ENCODE measurements at regions not wholly inside any gene's neighbourhood (a gene's known extent, or its start where the extent isn't known, plus 50 kb on each side); places are given as distances from the start of the nearest gene placed in this dataset.

DNA sequence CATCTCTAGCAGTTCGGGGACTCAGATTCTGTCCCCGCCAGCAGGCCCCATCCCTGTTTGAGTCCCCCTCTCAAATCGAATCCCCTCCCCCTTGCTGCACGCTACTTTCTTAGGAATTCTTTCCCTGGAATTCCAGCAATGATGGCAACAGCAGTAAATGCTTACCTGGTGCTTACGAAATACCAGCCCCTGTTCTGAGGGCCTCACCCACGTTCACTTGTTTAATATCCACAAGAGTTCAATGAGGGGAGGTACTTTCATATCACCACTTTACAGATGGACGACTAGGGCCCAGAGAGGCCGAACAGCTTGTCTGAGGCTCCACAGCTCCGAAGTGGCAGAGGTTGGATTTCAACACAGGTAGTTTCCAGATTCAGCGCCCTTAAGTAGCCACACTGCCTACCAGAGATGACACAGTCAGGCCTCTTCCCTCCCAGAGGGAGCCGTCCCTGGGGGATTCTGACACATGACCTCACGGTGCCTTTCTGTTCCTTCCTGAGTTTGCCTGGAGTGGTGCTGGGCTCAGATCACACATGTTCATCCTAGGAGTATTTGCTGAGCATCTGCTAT is 120.7 kb upstream of the GSE1 start:
- no peak for DNase-seq (ENCODE audit: low read depth in 2 of 2)

DNA sequence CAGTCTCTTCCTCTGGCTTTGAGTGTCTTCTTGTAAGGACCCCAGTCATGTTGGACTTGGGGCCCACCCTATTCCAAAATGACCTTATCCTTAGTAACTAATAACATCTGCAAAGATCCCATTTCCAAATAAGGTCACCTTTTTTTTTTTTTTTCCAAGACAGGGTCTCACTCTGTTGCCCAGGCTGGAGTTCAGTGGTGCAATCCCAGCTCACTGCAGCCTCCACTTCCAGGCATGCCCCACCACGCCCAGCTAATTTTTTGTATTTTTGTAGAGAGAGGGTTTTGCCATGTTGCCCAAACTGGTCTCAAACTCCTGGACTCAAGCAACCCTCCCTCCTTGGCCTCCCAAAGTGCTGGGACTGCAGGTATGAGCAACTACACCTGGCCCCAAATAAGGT is 118.8 kb upstream of the GSE1 start:
- DNase-seq (ENCODE audit: low read depth in 2 of 2), result no peak

DNA sequence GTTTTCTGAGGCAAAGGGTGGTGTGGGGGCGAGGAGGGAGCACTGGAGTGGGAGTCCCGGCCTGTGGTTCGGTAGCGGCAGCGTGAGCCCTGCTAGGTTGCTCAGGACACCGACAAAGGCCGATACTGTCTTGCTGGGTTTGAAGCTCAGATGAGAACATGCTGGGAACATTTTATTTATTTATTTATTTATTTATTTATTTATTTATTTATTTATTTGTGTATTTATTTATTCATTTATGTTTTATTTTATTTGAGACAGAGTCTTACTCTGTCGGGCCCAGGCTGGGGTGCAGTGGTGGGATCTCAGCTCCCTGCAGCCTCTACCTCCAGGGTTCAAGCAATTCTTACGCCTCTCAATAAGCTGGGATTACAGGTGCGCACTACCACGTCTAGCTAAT is 117.9 kb upstream of the GSE1 start:
- DNase-seq (ENCODE audit: low read depth in 2 of 2), result no peak

DNA sequence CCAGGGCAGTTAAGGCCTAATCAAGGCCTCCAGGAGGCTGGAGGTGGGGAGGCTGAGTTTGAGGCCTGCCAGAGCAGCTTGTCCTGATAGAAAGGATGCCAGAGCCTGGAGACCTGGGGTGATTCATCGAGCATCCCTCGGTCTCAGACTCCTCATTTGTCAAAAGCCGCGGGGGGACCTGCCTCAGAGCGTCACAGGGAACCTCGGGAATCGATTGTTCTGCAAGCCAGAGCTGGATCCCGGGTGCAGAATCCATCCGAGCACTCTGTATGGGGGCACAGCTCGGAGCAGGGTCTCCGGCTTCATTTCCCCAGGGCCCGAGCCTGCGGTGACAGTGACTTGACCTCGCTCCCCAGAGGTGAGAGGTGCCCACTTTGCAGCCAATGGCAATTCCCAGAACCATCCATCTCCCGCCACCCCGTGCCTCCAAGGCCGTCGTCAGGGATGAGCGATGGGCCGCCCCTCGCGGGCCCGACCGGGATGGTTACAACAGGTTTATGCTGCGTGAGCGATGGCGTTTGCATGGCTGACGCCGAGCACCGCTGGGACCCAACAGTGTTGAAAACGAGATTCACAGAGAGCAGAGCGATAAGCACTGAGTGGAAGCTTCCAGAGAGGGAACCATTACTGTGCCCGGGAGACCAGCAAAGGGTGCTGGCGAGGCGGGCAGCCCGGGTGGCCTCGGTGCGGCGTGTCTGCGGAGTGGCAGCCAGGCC is 117.1 kb upstream of the GSE1 start:
- DNase-seq (ENCODE audit: low read depth in 2 of 2), result no peak

DNA sequence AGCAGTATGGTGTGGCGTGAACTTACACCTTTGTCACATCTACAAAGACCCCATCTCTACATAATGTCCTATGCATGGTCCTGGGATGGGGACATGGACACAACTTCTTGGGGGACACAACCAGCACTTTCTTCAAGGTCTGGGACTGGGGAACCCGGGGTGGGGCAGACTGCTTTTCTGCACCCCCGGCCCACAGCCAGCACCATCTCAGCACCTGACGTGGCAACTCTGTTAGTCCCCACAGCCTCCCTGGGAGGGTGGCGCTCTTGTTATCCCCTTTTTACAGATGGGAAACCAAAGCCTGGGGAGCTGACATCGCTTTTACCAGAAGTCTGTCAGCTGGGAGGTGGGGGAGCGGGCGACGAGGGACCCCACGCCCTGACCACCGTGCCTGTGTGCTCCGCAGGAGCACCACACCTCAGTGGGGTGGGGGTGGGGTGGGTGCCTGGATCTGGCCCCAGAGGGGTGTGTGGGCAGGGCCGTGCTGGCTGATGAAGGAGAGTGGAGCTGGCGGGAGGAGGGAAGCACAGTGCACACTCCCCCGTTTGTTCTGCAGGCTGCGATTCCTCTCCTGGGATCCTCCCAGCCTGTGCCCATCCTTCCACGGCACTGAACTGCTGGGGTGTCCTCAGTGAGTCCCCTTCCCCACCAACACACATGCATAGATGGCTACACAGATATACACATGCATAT is 115.4 kb upstream of the GSE1 start:
- DNase-seq (ENCODE audit: low read depth in 2 of 2), result no peak

DNA sequence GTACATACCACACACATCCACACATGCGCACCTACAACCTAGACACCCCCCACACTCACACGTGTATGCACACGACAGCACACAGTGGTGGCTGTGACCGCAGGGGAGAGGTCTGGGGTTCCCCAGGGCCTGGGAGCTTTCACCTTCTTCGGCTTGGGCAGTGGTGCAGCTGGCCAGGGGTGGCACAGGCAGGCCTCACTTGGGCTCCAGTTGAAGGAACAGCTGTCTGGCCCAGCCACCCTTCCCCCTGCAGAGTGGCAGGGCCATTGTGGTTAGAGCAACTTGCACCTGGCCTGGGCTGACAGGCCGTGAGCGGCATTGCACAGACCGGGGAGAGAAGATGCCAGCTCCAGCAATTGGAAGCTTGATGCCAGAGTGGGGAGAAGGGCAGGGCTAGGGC is 114.5 kb upstream of the GSE1 start:
- no peak for DNase-seq (ENCODE audit: low read depth in 2 of 2)

DNA sequence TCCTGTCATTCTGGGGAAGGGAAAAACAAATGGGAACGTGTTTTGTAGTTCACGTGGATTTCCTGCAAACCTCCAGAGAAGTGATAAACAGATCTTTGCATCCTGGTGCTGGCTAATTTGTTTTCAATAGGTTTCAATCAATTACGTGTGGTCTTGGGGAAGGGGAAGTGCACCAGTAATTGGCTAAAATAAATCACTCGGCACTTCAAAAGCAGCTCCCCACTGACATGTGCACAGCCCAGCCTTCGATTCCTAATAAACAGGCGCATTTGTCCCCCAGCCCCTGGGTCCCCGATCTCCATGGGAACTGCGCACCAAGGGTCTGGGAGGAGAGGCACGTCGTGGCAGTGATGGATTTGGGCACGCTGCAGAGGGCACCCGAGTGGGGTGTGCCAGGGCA is 112.9 kb upstream of the GSE1 start:
- DNase-seq (ENCODE audit: low read depth in 2 of 2), result no peak

DNA sequence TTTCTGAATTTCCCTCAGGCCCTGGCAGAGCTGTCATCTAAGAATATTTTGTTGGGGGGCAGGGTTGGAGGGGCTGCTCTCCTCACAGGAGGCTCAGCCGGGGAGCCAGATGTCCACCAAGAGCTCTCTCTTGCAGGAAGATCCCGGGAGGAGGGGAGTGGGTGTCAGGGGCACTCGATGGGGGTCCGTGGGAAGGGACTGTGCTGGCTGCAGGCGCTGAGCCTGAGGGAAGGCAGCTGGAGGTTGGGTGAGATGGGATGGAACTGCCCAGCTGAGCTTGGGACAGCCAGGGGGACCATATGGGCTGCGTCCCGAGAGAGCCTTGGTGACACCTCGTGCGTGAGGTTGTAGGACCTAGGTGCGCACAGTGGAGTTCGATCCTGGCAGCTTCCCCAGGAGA is 111.2 kb upstream of the GSE1 start:
- DNase-seq (ENCODE audit: low read depth in 2 of 2), result no peak

DNA sequence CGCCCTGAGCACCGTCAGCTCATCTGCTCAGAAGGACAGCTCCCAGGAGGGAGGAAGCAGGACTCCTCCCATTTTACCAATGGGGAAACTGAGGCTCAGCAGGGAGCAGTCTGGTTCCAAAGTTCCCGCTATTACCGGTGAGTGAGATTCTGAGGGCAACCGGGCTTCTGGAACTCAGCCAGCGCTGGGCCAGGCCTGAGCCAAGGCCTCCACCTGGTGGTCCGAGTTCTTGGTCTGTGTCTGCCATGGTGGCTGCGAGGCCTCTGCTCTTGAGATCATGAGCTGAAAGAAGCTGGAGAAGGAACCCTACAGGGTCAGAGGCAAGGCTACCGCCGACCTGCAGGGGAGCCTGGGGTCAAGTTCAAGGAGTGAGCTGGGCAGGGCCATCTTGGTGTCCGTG is 110.8 kb upstream of the GSE1 start:
- DNase-seq (ENCODE audit: low read depth in 2 of 2), result no peak

DNA sequence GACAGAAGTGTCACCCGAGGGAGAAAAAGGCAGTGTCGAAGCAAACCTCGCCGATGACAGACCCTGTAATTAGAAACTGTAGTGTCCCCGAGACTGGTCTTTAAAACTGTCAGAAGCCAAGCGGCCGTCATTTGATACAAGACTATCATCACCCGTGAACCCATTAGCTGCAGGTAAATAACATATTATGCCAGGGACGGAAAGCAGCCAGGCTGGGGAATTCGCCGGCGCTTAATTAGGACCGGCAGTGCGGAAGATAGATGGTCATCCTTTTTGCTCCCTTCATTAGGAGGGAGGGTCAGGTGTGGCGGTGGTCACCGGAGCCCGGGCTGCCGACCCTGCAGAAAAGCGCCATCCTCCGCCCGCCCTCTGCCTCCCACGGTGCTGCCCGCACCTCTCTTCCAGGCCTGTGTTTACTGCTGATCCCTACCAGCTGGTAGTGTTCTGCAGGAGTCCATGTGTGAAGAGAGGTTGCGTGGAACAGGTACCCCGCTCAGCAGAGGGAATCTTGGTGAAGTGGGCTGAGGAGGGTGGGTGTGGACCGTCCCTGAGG is 109.4 kb upstream of the GSE1 start:
- DNase-seq (ENCODE audit: low read depth in 2 of 2), result no peak

DNA sequence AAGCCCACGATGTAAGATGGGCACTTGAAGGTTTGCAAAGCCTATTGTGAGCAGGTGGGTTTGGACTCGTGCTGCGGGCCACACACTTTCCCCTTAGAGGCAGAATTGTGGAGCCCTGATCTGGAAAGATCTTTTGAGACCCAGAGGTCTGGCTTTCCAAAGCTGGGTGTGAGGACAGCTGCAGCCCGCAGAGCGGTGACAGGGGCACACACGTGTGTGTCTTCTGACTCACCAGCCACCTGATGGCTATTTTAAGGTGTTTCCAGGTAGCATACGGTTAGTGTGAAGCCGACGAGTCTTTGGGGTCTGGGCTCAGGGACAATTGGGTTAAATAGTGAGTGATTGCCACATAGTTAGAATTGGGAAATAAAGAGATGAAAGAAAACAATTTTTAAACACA is 108.9 kb upstream of the GSE1 start:
- no peak for DNase-seq (ENCODE audit: low read depth in 2 of 2)

DNA sequence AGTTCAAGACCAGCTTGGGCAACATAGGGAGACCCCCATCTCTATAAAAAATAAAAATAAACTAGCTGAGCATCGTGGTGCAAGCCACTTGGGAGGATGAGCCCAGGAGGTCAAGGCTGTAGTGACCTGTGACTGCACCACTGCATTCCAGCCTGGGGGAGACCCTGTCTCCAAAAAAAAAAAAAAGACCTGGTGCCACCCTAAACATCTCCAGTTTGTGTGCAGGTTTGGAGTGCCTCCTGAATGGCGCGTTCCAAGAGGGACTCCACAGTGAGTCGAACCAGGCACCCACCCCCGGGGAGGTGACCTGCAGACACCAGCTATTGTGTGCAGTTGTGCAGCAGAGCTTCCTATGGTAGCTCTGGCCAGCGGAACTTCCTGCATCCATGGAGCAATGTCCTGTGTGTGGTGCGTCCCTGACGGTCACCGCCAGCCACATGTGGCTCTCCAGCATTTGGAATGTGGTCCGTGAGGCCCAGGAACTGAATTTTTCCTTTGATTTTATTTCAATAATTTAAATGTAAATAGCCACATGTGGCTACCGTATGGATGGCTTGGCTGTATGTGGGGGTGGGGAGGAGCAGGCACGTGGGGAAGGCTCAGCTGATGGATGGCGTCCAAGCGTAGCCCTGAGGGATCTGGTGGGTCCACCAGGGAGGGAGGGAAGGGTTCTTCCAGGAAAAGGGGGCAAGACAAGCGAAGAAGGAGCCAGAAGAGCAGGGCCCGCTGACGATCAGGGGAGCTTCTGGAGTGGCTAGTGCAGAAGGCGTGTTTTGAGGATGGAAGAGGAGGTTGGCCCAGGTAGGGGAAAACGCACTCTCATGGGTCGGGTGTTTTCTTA is 107.1 kb upstream of the GSE1 start:
- DNase-seq (ENCODE audit: low read depth in 2 of 2), result no peak

DNA sequence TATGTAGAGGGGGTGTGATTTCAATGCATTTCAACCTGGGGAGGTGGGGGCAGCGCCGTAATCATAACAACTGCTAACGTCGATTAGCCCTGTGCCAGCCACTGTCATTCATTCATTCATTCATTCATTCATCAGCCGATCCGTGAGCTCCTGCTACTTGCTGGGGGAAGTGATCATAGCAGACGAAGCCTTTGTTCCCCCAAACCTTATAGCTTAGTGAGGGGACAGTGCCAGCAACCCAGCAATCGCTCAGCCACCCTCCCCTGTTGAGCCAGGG is 106.5 kb upstream of the GSE1 start:
- DNase-seq (ENCODE audit: low read depth in 2 of 2), result no peak

DNA sequence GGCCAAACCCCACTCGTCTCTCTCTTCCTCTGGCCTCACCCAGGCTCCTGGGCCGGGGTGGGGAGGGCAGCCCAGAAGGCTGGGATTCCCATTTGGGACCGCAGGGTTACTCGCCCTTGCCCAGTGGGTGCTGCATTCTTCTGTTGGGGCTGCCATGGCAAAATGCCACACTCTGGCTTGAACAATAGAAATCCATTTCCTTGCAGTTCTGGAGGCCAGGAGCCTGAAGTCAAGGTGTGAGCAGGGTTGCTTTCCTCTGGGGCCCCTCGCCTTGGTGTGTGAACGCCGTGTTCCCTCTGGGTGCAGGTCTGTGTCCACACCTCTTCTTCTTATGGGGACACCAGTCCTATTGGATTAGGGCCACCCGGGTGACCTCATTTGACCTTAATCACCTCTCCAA is 105.8 kb upstream of the GSE1 start:
- no peak for DNase-seq (ENCODE audit: low read depth in 2 of 2)

DNA sequence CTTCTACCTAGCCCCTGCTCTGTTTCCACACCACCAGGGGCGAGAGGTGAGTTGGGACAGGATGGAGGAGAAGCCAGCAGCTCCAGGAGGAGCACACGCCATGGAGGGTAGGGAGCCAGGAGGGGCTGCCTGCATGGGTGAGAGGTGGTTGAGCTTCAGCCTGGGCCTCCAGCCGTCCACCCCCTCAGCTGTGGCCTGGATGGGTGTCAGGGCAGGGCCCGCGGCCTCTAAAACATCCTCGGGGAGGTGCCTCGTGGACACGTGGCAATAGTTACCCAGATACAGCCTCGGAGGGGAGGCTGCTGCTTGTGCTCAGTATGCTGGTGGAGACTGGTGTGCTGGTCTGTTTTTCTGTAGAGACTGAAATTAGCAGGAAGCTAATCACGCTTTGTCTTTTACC is 104.7 kb upstream of the GSE1 start:
- no peak for DNase-seq (ENCODE audit: low read depth in 2 of 2)

DNA sequence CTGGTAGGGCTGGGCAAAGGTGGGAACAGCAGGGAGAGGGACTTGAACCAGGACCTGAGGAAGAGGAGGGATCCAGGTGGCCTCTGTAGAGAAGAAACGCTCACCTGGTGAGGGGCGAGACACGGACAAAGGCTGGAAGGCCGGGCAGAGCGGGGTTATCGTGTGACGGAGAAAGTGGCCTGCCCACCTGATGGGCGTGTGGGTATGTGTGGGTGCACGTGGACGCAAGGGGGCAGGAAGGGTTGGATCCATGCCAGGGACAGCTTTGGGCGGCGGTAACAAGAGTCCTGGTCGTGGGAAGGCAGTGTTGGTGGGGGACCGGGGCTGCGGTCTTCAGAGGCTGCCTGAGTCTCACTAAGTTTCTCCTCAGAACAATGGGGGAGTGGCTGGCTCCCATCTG is 104.1 kb upstream of the GSE1 start:
- DNase-seq (ENCODE audit: low read depth in 2 of 2), result no peak

DNA sequence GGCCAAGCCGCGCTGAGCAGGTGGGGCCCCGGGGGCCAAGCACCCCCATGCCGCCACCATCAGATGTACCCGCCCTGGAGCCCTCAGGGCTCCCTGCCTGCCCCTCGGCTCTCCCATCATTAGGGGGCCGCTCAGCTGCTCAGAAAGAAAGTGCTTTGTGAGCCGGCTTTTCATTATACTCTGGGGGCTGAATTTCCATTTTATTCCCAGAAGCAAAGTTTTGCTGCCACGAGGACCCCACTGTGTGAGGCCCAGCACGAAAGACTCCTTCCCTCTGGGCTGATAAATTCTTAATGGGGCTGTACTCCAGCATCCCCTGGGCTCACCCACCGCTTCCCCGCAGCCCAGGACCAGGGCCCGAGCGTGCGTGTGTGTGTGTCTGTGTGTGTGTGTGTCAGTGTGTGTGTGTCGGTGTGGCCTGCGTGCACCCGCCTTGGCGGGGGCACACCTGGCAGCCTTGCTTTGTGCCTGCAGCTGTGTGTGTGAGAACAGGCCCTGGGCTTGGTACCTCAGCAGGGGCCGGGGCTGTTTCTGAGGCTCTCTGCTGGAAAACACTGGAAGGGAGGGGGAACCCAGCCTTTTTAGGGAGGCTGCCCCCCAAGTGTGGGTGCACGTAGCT is 103.0 kb upstream of the GSE1 start:
- DNase-seq (ENCODE audit: low read depth in 2 of 2), result no peak

DNA sequence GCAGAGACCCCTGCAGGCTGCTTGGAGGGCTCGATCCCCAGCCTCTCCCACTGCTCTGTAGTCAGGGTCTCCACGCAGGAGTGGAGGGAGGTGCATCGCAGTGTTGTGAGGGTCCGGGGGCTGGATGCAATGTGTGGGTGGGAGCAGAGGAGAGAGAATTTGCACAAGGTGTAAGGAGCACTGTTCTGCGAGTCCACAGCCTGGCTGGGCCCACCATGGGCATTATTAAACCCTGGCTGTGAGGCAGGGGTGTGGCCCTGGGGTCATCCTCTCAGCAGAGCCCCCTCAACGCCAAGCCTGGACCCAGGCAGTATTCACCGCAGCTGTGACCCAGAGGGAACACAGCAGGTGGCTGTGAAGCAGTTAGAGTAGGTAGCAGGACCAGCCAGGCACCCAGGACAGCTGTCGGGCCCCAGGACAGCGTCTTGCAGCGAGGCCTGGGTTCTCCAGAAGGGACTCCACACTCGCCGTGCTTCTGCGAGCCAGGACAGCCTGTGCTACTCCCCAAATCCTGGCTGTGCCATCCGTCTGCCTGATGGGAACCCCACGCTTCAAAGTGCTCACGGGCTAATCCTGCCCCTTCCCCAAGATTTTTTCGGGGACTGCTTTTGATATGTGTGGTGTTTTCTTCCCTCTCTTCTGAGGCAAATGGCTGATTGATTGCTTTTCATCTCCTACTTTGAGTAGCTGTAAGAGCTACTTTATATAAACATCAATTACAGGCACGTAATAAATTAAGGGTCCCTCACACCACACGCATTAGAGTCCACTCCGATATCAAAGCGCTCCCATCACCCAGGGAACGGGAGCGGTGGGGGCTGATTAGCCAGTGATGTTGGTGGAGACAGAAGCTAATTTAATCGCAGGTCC is 100.9 kb upstream of the GSE1 start:
- DNase-seq (ENCODE audit: low read depth in 2 of 2), result no peak

DNA sequence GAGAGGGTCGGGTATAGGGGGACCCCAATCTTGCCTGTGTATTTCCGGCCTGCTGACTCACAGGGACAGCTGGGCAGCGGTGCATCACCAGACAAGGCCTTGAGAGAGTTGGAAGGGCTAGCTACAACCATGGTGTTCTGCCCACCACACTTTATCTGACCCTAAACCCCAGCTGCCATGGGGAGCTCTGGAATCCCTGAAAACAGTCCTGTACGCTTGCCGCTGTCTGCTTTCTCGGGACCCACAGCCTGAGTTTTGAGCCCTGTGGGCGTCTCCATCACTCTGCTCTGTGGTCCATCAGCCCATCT is 100.4 kb upstream of the GSE1 start:
- DNase-seq (ENCODE audit: low read depth in 2 of 2), result no peak

DNA sequence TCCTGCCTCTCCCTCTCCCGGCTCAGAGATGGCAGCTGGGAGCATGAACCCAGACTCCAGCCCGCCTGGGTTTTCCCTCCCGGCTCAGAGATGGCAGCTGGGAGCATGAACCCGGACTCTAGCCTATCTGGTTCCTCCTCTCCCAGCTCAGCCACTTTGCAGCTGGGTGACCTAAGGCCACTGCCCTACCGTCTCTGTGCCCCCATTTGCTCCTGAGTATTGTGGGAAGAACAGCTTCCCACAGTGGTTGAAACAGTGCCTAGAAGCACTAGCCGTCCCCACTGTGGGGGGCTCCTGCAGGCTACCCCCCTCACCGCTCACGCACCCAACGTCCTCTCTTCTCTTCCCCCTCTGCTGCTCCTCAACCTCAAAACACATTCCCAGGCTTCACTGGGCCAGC is 99.9 kb upstream of the GSE1 start:
- DNase-seq (ENCODE audit: low read depth in 2 of 2), result no peak

DNA sequence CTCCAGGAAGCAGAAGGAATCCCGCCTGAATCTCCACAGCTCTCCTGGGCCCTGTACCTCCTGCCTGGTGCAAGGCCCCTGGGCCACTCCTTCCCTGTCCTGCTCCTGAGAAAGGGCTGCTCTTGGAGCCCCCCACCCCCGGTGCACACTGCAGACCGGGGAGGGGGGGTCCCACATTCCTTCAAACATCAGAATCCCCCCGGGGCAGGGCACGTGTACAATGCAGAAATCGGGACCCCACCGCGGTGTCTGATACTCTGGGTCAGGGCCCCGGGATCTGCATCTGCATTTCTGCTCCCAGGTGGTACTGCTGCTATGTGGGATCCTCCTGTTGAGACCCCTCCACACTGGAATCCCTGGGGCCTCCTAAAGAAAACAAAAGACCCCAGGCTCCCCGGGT is 99.5 kb upstream of the GSE1 start:
- no peak for DNase-seq (ENCODE audit: low read depth in 2 of 2)

DNA sequence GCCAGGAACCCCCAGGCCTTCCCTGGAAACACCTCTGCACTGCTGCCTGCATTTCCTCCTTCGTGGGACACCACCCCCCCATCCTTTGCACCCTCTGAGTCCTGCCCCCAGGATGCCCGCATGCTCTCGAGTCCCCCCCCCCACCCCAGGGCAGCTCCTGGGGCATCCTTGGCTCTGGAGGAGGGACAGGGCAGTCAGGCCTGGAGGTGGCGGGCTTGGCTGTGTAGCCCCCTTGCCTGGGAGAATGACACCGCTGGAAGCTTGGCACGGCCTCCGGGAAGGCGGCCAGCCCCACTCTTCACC is 98.9 kb upstream of the GSE1 start:
- no peak for DNase-seq (ENCODE audit: low read depth in 2 of 2)

Measured in stimulated activated CD4-positive, alpha-beta T cell treated with anti-CD3 and anti-CD28 coated beads, Interleukin-1b, Interleukin-23, amount 100 ng/mL, for 1 hour (primary cell).